Inferior parietal cortex (tissue), 1 donor: ENCODE measurements at regions not wholly inside any gene's neighbourhood (a gene's known extent, or its start where the extent isn't known, plus 50 kb on each side); places are given as distances from the start of the nearest gene placed in this dataset.

ENCODE experiments used
- DNase-seq: peaks from one replicate; pipeline ENCODE4 v3.0.0-alpha.2; 2016; ENCODE audit errors: extremely low spot score

- DNase-seq: no peak
Measured at GRCh38 chr7:136256491-136256890, 279.3 kb upstream of the MTPN start.

- no peak for DNase-seq
Measured at GRCh38 chr7:136254148-136254547, 277.0 kb upstream of the MTPN start.

GRCh38 chr7:136251826-136252225, 274.7 kb upstream of the MTPN start:
- DNase-seq: no peak

- no peak for DNase-seq
Measured at GRCh38 chr7:136247211-136247610, 270.1 kb upstream of the MTPN start.

- DNase-seq: no peak
Measured at GRCh38 chr7:136245327-136246004, 268.3 kb upstream of the MTPN start.

GRCh38 chr7:136234040-136234439, 256.9 kb upstream of the MTPN start:
- DNase-seq: no peak

- DNase-seq: no peak
Measured at GRCh38 chr7:136230210-136230609, 253.1 kb upstream of the MTPN start.

- DNase-seq: no peak
Measured at GRCh38 chr7:136229790-136230189, 252.6 kb upstream of the MTPN start.

GRCh38 chr7:136228171-136228570, 251.0 kb upstream of the MTPN start:
- no peak for DNase-seq

- no peak for DNase-seq
Measured at GRCh38 chr7:136214356-136214755, 237.2 kb upstream of the MTPN start.

GRCh38 chr7:136213012-136213411, 235.9 kb upstream of the MTPN start:
- DNase-seq: no peak

GRCh38 chr7:136210664-136211063, 233.5 kb upstream of the MTPN start:
- DNase-seq: no peak

GRCh38 chr7:136210079-136210478, 232.9 kb upstream of the MTPN start:
- no peak for DNase-seq

GRCh38 chr7:136205956-136206355, 228.8 kb upstream of the MTPN start:
- DNase-seq: no peak

- no peak for DNase-seq
Measured at GRCh38 chr7:136198168-136198567, 221.0 kb upstream of the MTPN start.

- DNase-seq: no peak
Measured at GRCh38 chr7:136194878-136195277, 217.7 kb upstream of the MTPN start.

GRCh38 chr7:136193940-136194339, 216.8 kb upstream of the MTPN start:
- no peak for DNase-seq

GRCh38 chr7:136189506-136189998, 212.4 kb upstream of the MTPN start:
- DNase-seq: no peak

- DNase-seq: no peak
Measured at GRCh38 chr7:136186281-136186680, 209.1 kb upstream of the MTPN start.

- DNase-seq: no peak
Measured at GRCh38 chr7:136184719-136185118, 207.6 kb upstream of the MTPN start.

- DNase-seq: no peak
Measured at GRCh38 chr7:136183981-136184380, 206.8 kb upstream of the MTPN start.

- DNase-seq: no peak
Measured at GRCh38 chr7:136180984-136181383, 203.8 kb upstream of the MTPN start.

- DNase-seq: no peak
Measured at GRCh38 chr7:136179851-136180721, 202.9 kb upstream of the MTPN start.
